ENCODE measurements at regions not wholly inside any gene's neighbourhood (a gene's known extent, or its start where the extent isn't known, plus 50 kb on each side); places are given as distances from the start of the nearest gene placed in this dataset.

GRCh38 chr2:122034344-122034743, 278.9 kb downstream of the TSN start:
- peaks cover 0 to 20% of the 10 kb centered on the region in 2 experiments; a peak in 3 of 5 replicates for H3K27me3 ChIP-seq (ENCODE audit: control insufficient read depth in 2 of 2, insufficient read depth in 2 of 2, low read length in 2 of 2)
- H3K27ac ChIP-seq (ENCODE audit: extremely low read depth, low read depth, low read length) = no peak overlapping the region
- H3K9ac ChIP-seq (ENCODE audit: insufficient read depth in 1 of 2, low read depth in 2 of 2, low read length in 2 of 2) = no peak overlapping the region
- 0% methylated on average over 5 of the region's 5 CpGs for WGBS (ENCODE audit: insufficient coverage, low coverage, missing lambda C conversion rate)
- DNase-seq (ENCODE audit: extremely low read depth in 1 of 4, low spot score in 3 of 4) (no peak), FAIRE-seq (no peak), ATAC-seq (no peak)
- no peaks in the 10 kb centered on the region for H3K9me1 ChIP-seq (ENCODE audit: control insufficient read depth, insufficient read depth, low read length)
- intact Hi-C loops (cut with micrococcal nuclease) = no loop called here
- BruUV-seq (replicated peaks) = no TSS peak
- no peaks in the 10 kb centered on the region for H3K36me3 ChIP-seq (ENCODE audit: control insufficient read depth, insufficient read depth, low read length)
- ChIA-PET POLR2A (no interaction called here), CTCF (ENCODE audit: low intra/inter-chr PET ratio) (no interaction called here)
- no peak for TF ChIP-seq SMAD2 (IDR thresholded peaks at IDR 0.05; ENCODE audit: low read depth, low read length)
- no peak for TF ChIP-seq HDAC2 (IDR thresholded peaks at IDR 0.05)
- TF ChIP-seq HMGN3 (IDR thresholded peaks at IDR 0.05; ENCODE audit: borderline replicate concordance, extremely low read depth, insufficient read length, low read depth, low read length) = no peak
- no peak for TF ChIP-seq ZNF609 (CRISPR knock-in tag; IDR thresholded peaks at IDR 0.05; ENCODE audit: borderline replicate concordance)
- no peak for TF ChIP-seq CEBPG (CRISPR knock-in tag; IDR thresholded peaks at IDR 0.05)
- no peak for TF ChIP-seq CEBPG (tag; conservative IDR thresholded peaks at IDR 0.05 in 1 of 2, IDR thresholded peaks at IDR 0.05 in 1 of 2)
- no peak for TF ChIP-seq ZNF75A (CRISPR knock-in tag; IDR thresholded peaks at IDR 0.05)
- no peak for TF ChIP-seq ZKSCAN8 (CRISPR knock-in tag; IDR thresholded peaks at IDR 0.05)
- TF ChIP-seq EZH2 (IDR thresholded peaks at IDR 0.05; ENCODE audit: borderline replicate concordance, low read depth, low read length) = no peak
- no peak for TF ChIP-seq HDAC6 (IDR thresholded peaks at IDR 0.05; ENCODE audit: low read depth, low read length)
- TF ChIP-seq RCOR1 (IDR thresholded peaks at IDR 0.05; ENCODE audit: borderline replicate concordance in 1 of 2, low read depth in 2 of 2, low read length in 2 of 2) = no peak
- TF ChIP-seq YY1 (IDR thresholded peaks at IDR 0.05; ENCODE audit: borderline replicate concordance in 1 of 3, control insufficient read depth in 1 of 3, extremely low read depth in 1 of 3, insufficient read depth in 3 of 3, insufficient read length in 1 of 3, insufficient replicate concordance in 2 of 3, low read depth in 1 of 3, low read length in 2 of 3) = no peak
- no peaks in the 10 kb centered on the region for H3K79me2 ChIP-seq (ENCODE audit: control insufficient read depth, insufficient read depth, low read length)
- no peak overlapping the region for H3K4me3 ChIP-seq
- no peak overlapping the region for H3K4me2 ChIP-seq (ENCODE audit: insufficient read depth, low read length)
- no peak overlapping the region for H2AFZ ChIP-seq (ENCODE audit: low read depth, low read length)
- H4K20me1 ChIP-seq (replicated peaks; ENCODE audit: control insufficient read depth, insufficient read depth, low read length) = no peaks in the 10 kb centered on the region
- H3K9me3 ChIP-seq (replicated peaks; ENCODE audit: control insufficient read depth, insufficient read depth, low read depth, low read length) = no peaks in the 10 kb centered on the region
- H3K4me1 ChIP-seq (replicated peaks in 1 of 2; ENCODE audit: control insufficient read depth in 2 of 2, insufficient read depth in 2 of 2, low read length in 2 of 2) = no peaks in the 10 kb centered on the region
- in situ Hi-C loops (cut with MboI) = no loop called here
